Head of caudate nucleus (tissue), 42 donors: ENCODE measurements at regions not wholly inside any gene's neighbourhood (a gene's known extent, or its start where the extent isn't known, plus 50 kb on each side); places are given as distances from the start of the nearest gene placed in this dataset.
A peak's percentile ranks its signal among the peaks of the same experiment; 100 is the strongest.

Experiments used
- DNase-seq, 42 donors: peaks; one replicate each; pipeline versions ENCODE4 v3.0.0 to v3.0.0-alpha.2; 2020 to 2021; ENCODE audit warnings: mixed read lengths in 7 of 42
- intact Hi-C: fragments of 100-400 bp; cut with DNase I; formaldehyde crosslinking; loops from one replicate; pipeline ENCODE4 v1.15.0; 2022

DNA sequence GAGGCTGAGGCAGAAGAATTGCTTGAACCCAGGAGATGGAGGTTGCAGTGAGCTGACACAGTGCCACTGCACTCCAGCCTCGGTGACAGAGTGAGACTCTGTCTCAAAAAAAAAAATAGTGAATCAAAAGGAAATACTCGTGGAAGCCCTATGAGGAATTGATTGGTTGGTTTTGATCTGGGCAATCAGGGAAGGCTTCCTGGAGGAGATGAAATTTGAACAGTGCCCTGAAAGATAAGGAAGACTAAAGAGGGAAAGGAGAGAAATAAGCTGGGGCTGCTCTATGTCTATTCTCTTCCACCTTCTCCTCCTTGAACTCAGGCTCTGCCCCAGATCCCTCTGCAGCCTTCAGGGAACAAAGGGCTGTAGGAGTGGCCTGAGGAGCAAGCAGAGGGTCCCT, 54.1 kb downstream of the IRF2BPL start:
- DNase-seq, result no peak
- intact Hi-C loops, result no loop called here

DNA sequence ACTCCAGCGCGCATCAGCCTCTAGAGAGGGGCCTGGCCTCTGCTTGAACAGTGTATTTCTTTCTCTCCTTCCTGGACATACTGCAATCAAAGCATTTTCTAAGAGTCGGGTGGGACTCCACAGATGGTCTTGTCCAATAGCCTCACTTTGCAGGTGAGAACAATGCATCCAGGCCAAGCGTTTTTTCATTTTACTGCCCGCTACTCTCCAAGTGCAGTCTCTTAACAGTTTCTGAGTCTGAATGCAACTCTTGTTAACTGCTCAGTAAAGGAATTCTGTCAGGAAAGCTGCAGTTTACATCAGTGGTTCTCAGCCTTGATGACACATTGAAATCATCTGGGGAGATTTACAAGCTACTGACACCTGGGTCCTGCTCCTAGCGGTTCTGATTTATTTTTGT, 57.0 kb downstream of the IRF2BPL start:
- no peak for DNase-seq
- intact Hi-C loops, result no loop called here

DNA sequence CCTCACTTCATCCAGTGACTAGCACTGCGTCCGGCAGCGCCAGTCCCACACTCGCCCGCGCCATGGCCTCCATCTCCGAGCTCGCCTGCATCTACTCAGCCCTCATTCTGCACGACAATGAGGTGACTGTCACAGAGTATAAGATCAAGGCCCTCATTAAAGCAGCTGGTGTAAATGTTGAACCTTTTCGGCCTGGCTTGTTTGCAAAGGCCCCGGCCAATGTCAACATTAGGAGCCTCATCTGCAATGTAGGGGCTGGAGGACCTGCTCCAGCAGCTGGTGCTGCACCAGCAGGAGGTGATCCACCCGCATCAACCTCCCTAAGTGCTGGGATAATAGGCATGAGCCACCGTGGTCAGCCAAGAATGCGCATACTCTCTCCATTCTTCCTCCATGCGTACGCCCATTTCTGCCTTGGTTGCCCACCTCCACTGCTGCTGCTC, 59.9 kb downstream of the IRF2BPL start:
- no peak for DNase-seq
- intact Hi-C loops, result no loop called here

DNA sequence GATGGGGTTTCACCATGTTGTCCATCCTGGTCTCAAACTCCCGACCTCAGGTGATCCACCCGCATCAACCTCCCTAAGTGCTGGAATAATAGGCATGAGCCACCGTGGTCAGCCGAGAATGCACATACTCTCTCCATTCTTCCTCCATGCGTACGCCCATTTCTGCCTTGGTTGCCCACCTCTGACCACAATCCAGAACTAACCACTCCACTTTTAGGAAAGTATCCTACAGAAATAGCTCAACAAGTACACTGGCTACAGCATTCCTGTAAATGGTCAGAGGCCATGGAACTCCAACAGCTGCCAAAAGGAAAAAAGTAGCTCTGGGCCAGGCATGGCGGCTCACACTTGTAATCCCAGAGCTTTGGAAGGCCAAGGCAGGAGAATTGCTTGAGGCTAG, 60.7 kb downstream of the IRF2BPL start:
- intact Hi-C loops, result no loop called here

DNA sequence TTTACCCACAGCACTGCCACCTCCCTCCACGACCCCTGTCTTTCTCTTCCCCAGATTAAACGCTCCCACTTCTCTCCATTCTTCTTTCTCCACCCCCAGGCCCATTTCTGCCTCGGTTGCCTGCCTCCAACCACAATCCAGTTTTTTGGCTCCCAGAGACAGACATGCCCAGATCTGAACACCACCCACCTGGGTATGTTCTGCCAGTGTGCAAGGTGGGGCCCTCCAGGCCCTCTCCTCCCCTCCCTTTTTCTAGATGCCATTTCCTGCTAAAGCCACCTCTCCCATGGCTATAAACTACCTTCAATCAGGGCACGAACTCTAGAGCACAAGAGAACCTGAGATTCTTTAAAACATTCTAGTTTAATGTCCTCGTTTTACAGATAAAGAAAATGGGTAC, 63.3 kb downstream of the IRF2BPL start:
- intact Hi-C loops, result no loop called here
- DNase-seq, result no peak

More for the DNA sequence above, 60.7 kb downstream of the IRF2BPL start:
- no peak for DNase-seq

DNA sequence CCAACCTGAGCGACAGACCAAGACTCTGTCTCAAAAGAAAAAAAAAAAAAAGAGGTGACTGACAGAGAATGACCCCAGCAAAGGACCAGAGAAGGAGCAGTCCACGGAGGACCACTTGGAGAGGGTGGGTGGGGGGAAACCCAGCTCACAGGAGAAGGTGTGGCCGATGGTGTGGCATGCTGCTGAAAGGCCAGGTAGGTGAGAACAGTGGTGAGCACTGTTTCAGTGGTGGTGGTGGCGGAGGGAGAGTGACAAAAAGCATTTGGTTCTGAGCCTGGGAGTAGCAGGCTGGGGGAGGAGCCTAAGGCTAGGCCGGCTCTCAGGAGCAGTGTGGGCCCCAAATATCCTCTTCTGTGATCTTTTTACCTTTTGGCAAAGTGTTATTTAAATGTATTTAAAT, 63.8 kb downstream of the IRF2BPL start:
- no peak for DNase-seq
- intact Hi-C loops, result no loop called here

DNA sequence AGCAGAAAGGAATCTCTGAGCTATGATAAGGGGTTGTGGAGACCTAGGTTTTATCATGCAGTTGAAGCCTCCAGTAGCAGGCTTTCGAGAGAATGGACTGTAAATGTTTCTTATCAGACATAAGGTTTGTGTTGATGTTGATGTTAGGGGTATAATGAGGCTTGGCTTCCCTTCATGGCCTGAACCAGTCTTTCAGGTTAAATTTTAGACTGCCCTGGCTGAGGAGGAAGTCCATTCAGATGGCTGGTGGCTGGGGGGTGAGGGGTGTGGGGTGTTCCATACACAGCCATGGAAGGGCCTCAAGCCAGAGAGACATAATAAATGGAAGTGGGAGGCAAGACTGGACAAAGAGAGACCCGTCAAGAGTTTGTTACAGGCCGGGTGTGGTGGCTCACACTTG, 65.1 kb downstream of the IRF2BPL start:
- no peak for DNase-seq
- intact Hi-C loops, result no loop called here

DNA sequence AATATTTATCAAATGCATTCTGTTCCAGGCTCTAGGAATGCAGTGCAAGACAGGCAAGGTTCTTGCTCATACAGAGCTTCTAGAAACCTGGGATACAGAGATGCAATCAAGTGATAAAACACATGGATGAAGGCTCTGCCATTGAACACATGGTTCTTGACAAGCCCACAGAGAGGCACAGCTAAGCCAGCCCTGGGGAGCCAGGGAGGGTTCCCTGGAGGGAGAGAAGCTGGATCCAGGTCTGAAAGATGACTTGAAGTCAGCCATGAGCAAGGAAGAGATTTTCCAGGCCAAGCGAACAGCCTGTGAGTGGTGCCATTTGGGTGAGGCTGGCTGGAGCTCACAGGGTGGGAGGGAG, 66.2 kb downstream of the IRF2BPL start:
- DNase-seq, result no peak
- intact Hi-C loops, result no loop called here

DNA sequence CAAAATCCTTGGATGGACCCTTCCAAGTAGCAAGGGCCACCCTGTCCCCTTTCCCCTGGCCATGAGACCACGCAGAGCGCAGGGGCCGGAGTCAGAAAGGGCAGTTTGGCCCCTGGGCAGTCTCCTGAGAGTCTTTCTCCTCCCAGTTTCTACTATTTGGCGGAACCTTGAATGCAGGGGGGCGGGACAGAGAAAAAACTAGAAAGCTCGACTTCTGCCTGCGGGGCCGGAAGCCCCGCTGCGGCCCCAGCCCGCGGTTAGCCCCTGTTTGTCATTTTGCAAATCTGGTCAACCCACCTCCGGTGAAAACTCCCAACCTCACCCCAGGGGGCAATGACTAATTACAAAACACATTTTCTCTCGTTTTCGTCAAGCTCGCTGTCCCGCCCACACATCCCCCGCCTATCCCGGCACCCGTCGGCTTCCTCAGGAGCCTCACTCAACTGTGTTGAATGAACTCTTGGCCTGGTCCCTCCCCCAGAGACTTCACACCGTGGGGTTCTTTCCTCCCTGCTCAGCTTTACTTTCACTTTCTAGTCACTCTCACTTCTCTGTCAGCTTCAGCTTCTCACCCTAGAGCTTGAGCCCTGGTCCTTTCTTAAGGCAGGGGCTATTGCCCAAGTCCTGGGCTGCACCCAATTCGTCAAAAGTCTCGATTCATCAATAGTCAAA, 66.7 kb downstream of the IRF2BPL start:
- intact Hi-C loops, result no loop called here

DNA sequence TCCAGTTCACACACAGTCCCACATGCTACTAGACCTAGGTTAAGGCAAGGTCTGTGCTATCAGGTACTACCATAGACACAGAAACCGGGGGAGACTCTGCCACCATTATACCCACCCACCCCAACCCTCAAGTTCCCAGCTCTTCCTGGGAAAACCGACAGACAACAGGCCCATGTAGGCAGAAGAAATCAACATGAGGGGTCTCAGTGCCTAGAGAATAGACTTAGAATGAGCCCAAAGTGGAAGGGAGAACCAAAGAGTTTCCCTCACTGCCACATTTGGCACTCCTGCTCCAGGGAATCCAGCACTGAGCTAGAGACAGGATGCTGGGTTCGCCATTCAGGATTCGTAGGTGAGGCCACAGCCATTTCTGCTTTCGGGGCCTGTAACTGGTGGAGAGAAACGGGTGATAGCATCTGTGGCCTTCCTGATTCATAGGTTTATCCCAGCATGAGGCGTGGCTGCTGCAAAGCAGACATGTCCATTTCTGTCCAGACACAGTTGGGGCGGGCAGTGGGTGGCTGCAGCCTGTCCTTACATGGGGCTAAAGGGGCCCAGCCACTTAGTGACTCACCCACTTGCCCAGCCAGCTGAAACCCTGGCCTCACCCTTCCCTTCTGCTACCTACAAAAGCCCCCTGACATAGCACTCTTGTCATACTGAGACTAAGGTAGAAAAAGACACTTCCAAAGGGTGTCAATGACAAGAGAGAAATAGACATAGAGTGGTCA, 69.4 kb downstream of the IRF2BPL start:
- intact Hi-C loops, result no loop called here
- no peak for DNase-seq

More for the DNA sequence above, 66.7 kb downstream of the IRF2BPL start:
- DNase-seq, result peak; percentile 52 to 92 (median 78)

DNA sequence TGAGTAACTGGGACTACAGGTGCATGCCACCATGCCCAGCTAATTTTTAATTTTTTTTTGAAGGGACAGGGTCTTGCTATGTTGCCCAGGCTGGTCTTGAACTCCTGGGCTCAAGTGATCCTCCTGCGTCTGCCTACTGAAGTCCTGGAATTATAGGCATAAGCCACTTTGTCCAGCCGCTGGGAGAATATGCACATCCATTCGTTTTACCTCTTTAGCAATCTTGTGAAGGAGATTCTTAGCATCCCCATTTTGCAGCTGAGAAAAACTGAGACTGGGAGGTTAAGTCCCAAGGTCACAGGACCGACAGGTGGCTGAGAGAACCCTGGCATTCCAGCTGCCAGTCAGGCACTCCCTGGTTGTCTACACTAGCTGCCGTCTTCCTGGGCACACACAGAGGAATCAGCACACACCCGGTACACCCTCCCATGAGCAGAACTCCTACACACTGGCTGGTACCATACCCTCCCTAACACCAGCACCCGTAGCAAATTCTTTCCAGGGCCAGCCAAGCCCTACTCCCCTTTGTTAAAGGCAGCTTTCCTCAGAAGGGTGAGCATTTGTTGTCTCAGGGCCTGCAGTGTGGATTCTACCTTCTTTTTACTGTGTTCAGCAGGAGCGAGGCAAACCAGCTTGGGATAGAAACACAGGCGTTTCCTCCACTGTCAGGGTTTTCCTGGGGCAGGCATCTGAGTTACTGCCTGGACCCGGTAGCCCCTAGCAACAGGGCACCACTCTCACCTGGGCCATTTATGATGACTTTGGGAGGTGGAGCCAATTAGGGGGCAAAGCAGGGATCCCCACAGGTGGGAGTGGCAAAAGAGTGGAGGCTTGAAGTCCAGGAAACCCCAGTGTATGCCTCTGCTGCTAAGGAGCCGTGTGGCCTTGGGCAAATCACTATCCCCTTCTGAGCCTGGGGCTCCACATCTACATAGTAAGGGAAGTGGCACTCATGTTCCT, 70.2 kb downstream of the IRF2BPL start:
- no peak for DNase-seq
- intact Hi-C loops, result no loop called here

DNA sequence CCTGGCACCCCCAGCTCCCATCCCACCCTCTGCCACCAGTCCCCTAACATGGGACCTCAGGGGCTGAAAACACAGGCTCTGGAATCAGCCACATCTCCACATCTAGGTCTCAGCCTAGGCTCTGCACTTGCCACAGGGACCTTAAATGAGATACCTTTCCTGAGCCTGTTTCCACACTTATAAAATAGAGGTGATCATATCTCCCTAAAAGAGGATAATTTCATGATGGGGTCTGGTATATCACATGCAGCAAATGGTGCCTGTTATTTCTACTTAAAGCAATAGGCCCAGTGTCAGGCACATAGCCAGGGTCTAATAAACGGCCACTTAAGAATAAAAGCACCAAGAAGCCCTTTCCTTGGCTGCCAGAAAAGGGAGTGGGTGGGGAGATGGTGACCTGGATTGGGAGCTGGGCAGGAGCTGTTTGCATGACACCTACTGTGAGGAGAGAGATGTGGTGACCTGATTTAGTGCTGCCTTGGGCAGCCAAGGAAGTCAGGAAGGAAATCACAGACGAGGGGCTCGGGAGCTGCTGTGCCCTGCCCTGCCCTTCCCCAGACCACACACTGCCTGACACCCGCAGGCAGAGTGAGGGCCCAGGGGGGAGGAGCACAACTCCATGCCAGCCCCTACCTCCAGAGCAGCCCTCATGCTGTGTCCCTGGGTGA, 71.2 kb downstream of the IRF2BPL start:
- intact Hi-C loops, result loop anchor here (2.0 kb wide), 1 partner anchor 67 kb away; no protein-coding TSS in a partner anchor
- DNase-seq, result no peak

DNA sequence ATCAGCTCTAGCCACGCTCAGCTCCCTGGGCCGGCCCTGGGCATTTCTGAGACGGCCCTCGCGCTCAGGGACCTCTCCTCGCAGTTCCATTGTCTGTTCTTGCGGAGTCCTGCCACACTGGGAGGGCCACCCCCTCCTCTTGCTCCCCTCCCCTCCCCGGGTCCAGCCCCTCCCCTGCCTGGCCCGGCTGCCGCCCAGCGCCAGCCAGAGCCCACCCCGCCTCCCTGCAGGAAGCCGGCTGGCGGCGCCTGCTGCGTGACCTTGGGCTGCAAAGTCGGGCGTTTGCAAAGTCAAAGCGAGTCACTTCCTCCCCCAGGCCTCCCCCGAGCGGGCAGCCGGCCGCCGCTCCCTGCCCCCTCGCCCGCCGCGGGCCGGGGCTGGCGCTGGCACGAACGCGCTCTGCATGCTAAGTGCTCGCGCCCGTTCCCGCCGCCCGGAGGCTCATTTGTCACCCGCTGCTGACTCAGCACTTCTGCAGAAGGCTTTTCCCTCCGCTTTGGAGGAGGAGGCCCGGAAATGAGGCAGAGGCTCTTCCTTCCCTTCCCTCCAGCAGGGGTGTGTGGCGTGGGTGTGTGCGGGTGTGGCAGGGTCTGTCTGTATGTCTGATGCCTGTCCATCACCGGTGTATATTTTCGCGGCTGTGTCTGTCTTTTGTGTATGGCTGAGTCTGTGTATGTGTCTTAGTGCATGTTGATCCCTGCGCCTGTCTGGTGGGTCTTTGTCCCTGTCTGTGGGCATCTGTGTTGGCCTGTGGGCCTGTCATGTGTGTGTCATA, 72.0 kb downstream of the IRF2BPL start:
- DNase-seq, result peak; percentile 89 to 98 (median 94)
- intact Hi-C loops, result loop anchor here (2.0 kb wide), 1 partner anchor 68 kb away; no protein-coding TSS in a partner anchor

DNA sequence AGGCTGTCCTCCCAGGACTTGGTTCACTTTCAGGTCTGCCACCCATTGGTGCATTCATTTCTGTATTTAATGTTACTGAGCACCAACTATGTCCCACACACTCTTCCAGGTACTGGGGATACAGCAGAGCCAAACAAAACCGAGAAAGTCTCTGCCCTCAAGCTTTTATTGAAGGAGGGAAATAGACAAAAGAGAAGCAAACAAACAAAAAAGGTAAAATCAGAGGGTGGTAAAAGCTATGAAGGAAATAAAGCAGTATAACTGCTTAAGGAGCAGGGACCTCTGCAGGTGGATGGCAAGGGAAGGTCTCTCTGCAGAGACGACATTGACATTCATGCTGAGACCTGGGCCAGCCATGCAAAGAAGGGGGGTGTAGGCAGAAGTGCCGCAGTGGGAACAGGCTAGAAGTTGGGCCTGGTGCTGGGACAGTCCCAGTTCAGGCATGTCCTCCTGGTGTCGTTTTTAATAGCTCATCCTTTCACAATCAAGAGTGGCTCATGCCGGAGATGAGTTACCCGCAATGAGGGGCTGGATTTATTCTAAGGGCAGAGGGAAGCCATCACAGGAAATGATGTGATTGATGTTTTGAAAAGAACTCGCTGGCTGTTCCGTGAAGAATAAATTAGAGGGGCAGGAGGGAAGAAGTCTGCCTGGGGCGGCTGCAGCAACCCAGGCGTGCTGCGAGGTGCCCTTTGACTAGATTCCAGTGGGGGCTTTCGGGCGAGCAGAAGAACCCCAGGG, 72.8 kb downstream of the IRF2BPL start:
- intact Hi-C loops, result loop anchor here (2.0 kb wide), 1 partner anchor 69 kb away; no protein-coding TSS in a partner anchor

DNA sequence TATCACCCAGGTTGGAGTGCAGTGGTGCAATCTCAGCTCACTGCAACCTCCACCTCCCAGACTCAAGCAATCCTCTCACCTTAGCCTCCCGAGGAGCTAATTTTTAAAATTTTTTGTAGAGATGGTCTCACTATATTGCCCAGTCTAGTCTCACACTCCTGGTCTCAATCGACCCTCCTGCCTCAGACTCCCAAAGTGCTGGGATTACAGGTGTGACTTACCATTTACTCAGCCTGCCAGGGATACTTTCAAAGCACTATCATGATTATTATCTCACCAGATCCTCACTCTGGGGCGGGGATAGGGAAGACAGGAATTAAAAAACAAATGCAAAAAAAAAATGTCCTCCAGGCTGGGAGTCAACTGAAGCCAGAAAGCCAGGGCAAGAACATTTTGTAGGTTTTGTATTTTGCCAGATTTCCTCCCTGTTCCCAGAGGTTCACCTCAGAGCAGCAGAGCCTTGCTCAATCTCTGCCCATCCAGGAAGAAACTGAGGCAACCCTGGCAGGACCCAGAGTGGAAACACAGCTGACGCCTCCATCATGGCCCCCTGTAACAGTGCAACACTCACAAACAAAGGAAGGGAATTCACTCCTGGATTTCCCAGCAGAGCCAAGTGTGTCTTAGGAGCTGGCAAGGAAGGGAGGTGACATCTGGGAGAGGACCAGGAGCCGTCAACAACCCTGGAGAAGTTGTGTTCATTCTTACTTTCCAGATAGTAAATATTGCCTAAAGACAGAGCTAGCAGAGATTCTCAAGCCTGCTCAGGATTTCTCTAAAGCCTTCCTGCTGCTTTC, 73.9 kb downstream of the IRF2BPL start:
- no peak for DNase-seq

More for the DNA sequence above, 72.8 kb downstream of the IRF2BPL start:
- peak in 24 of 42 donors; percentile 15 to 71 (median 41) for DNase-seq

DNA sequence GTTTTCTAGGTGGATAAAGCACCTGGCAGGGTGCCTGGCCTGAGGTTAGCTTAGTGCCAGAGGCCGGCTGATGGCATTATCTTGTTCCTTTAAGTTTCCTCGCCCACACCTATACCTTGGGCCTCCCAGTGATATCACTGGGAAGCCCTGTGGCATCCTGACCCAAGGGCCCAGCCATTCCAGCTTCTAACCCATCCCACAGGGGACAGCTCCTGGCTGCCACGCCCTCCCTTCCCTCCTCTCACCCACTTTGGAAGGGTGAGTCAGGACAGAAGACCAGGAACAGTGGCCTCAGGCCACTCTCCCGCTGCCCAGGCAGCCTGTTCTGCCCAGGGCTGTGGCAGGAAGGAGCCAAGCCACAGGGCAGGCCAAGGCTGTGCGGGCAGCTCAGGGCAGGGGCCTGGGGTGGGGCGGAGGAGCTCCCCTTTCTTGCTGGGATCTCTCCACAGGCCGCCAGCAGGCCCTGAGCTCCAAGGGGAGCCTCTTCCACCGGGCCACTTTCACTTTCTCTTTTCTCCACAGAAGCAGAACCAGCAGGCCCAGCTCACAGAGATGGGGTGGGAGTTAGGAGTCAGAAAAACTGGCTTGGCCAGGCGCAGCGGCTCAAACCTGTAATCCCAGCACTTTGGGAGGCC, 75.1 kb downstream of the IRF2BPL start:
- DNase-seq, result peak in 32 of 42 donors; percentile 20 to 79 (median 44)
- intact Hi-C loops, result no loop called here

More for the DNA sequence above, 73.9 kb downstream of the IRF2BPL start:
- intact Hi-C loops, result no loop called here
